ENCODE measurements at regions not wholly inside any gene's neighbourhood (a gene's known extent, or its start where the extent isn't known, plus 50 kb on each side); places are given as distances from the start of the nearest gene placed in this dataset.

GRCh38 chr11:23688411-23688810 is 808.4 kb upstream of the LUZP2 start:
- no peak for DNase-seq

GRCh38 chr11:23688835-23689234 is 808.0 kb upstream of the LUZP2 start:
- no peak for DNase-seq

- no peak for DNase-seq
Measured at GRCh38 chr11:23696688-23697415, 800.0 kb upstream of the LUZP2 start.

- DNase-seq: no peak
Measured at GRCh38 chr11:23704183-23704582, 792.7 kb upstream of the LUZP2 start.

GRCh38 chr11:23711981-23712380 is 784.9 kb upstream of the LUZP2 start:
- no peak for DNase-seq

GRCh38 chr11:23719016-23719415 is 777.8 kb upstream of the LUZP2 start:
- no peak for DNase-seq

- no peak for DNase-seq
Measured at GRCh38 chr11:23723861-23724260, 773.0 kb upstream of the LUZP2 start.

- DNase-seq: no peak
Measured at GRCh38 chr11:23725752-23726151, 771.1 kb upstream of the LUZP2 start.

- DNase-seq: no peak
Measured at GRCh38 chr11:23727387-23727786, 769.5 kb upstream of the LUZP2 start.

GRCh38 chr11:23727794-23728193 is 769.1 kb upstream of the LUZP2 start:
- no peak for DNase-seq

GRCh38 chr11:23729088-23729487 is 767.8 kb upstream of the LUZP2 start:
- no peak for DNase-seq

GRCh38 chr11:23730307-23730998 is 766.4 kb upstream of the LUZP2 start:
- no peak for DNase-seq

- DNase-seq: no peak
Measured at GRCh38 chr11:23732026-23732425, 764.8 kb upstream of the LUZP2 start.

GRCh38 chr11:23746896-23747295 is 750.0 kb upstream of the LUZP2 start:
- no peak for DNase-seq

- no peak for DNase-seq
Measured at GRCh38 chr11:23749762-23750430, 747.0 kb upstream of the LUZP2 start.

- DNase-seq: no peak
Measured at GRCh38 chr11:23751280-23751679, 745.6 kb upstream of the LUZP2 start.

- no peak for DNase-seq
Measured at GRCh38 chr11:23755076-23755475, 741.8 kb upstream of the LUZP2 start.

GRCh38 chr11:23755769-23756168 is 741.1 kb upstream of the LUZP2 start:
- no peak for DNase-seq

GRCh38 chr11:23759489-23759888 is 737.4 kb upstream of the LUZP2 start:
- no peak for DNase-seq

GRCh38 chr11:23764286-23764685 is 732.6 kb upstream of the LUZP2 start:
- DNase-seq: no peak

- no peak for DNase-seq
Measured at GRCh38 chr11:23765682-23766252, 731.1 kb upstream of the LUZP2 start.

GRCh38 chr11:23767576-23767975 is 729.3 kb upstream of the LUZP2 start:
- DNase-seq: no peak

- DNase-seq: no peak
Measured at GRCh38 chr11:23769214-23769613, 727.6 kb upstream of the LUZP2 start.

- DNase-seq: no peak
Measured at GRCh38 chr11:23772081-23772480, 724.8 kb upstream of the LUZP2 start.

Measured in NCI-H1694 treated with DMSO at 0.1 percent for 48 hours (cell line).